ENCODE measurements at regions not wholly inside any gene's neighbourhood (a gene's known extent, or its start where the extent isn't known, plus 50 kb on each side); places are given as distances from the start of the nearest gene placed in this dataset.

- Histone ChIP-seq H4K91ac (replicated peaks; ENCODE audit: insufficient read length, low read length) (no peak overlapping the region), H3K79me2 (ENCODE audit: control insufficient read depth in 1 of 2, insufficient read depth in 2 of 2, low read length in 2 of 2) (no peaks in the 10 kb centered on the region), H3K4me2 (ENCODE audit: insufficient read depth in 1 of 2, low read depth in 2 of 2, low read length in 2 of 2) (no peak overlapping the region), H3K23ac (ENCODE audit: insufficient read length) (no peak overlapping the region), H3K4ac (replicated peaks; ENCODE audit: insufficient read length, low read depth, low read length) (no peak overlapping the region), H2BK20ac (ENCODE audit: low read length) (no peak overlapping the region), H3K14ac (ENCODE audit: insufficient read length) (no peak overlapping the region), H2BK15ac (ENCODE audit: low read length) (no peak overlapping the region), H4K20me1 (replicated peaks in 1 of 2; ENCODE audit: control insufficient read depth in 1 of 2, insufficient read depth in 2 of 2, low read length in 2 of 2) (no peaks in the 10 kb centered on the region), H3K9me3 (ENCODE audit: insufficient read depth in 2 of 2, low read depth in 1 of 2, low read length in 1 of 2) (no peaks in the 10 kb centered on the region), H3K27ac (ENCODE audit: low read depth, low read length) (no peak overlapping the region), H2BK12ac (ENCODE audit: low read depth, low read length) (no peak overlapping the region), H3K23me2 (ENCODE audit: low read depth, low read length) (no peaks in the 10 kb centered on the region), H3K36me3 (ENCODE audit: control insufficient read depth in 2 of 4, insufficient read depth in 4 of 4, low read length in 3 of 4) (no peaks in the 10 kb centered on the region), H3K79me1 (ENCODE audit: low read depth, low read length) (no peaks in the 10 kb centered on the region), H3K9ac (replicated peaks in 1 of 4; ENCODE audit: extremely low read depth in 1 of 4, low read depth in 3 of 4, low read length in 3 of 4) (no peak overlapping the region), H2AK5ac (ENCODE audit: low read depth, low read length) (no peak overlapping the region), H2BK120ac (replicated peaks; ENCODE audit: low read depth, low read length) (no peak overlapping the region), H3K4me3 (ENCODE audit: extremely low read depth in 1 of 4, insufficient read depth in 2 of 4, low read depth in 3 of 4, low read length in 4 of 4) (no peak overlapping the region), H3K56ac (replicated peaks; ENCODE audit: insufficient read length, low read depth, low read length) (no peak overlapping the region), H3K18ac (ENCODE audit: extremely low read depth, low read length) (no peak overlapping the region), H3K27me3 (replicated peaks in 1 of 4; ENCODE audit: control insufficient read depth in 3 of 4, extremely low read depth in 1 of 4, insufficient read depth in 3 of 4, low read length in 3 of 4) (no peaks in the 10 kb centered on the region), H3K4me1 (replicated peaks in 1 of 4; ENCODE audit: control insufficient read depth in 3 of 4, insufficient read depth in 4 of 4, low read length in 3 of 4) (peaks cover 0 to 3% (median 0%) of the 10 kb centered on the region in 4 experiments; a peak in 1 of 7 replicates), H2BK5ac (ENCODE audit: low read depth, low read length) (no peak overlapping the region), H4K8ac (ENCODE audit: extremely low read depth, insufficient read depth, low read length) (no peak overlapping the region), H2AFZ (ENCODE audit: low read length) (no peak overlapping the region), H4K5ac (ENCODE audit: insufficient read length, low read depth, low read length) (no peak overlapping the region)
- TF ChIP-seq EZH2 (IDR thresholded peaks at IDR 0.05; ENCODE audit: low read depth, low read length, severe bottlenecking) (no peak), SRF (IDR thresholded peaks at IDR 0.05; ENCODE audit: low read depth, low read length) (no peak), KDM4A (IDR thresholded peaks at IDR 0.05; ENCODE audit: low read depth, low read length, severe bottlenecking) (no peak)
- CTCF ChIA-PET (ENCODE audit: partially characterized antibody), result interaction anchor here (1.3 kb wide), 1 partner anchor 10 kb away, joined by 3 read pairs; no protein-coding TSS in a partner anchor
- FAIRE-seq (no peak), DNase-seq (ENCODE audit: low read depth in 1 of 2, low spot score in 2 of 2) (no peak)
- POLR2A ChIA-PET (ENCODE audit: partially characterized antibody), result interaction anchor here (0.7 kb wide), 1 partner anchor 9 kb away, joined by 4 read pairs; no protein-coding TSS in a partner anchor
- WGBS, 2 experiments (ENCODE audit: extremely low coverage in 1 of 2, insufficient coverage in 1 of 2, insufficient read length in 1 of 2, insufficient replicate concordance in 2 of 2, low coverage in 1 of 2, low lambda C conversion rate in 2 of 2, missing lambda C conversion rate in 1 of 2), result 71% methylated on average over 7 of the region's 7 CpGs; no CpG with 5 or more reads in 1 of the 2 experiments
These were observed 412.6 kb downstream of the MLLT3 start for GRCh38 chr9:20209391-20210340.

Data from H1 (cell line).